Stomach (tissue), 4 donors: ENCODE measurements at regions not wholly inside any gene's neighbourhood (a gene's known extent, or its start where the extent isn't known, plus 50 kb on each side); places are given as distances from the start of the nearest gene placed in this dataset.

Experiments
- CTCF ChIP-seq, 7 experiments: fragments of 450-650 bp in 4 of 7; fragments of 200-600 bp in 3 of 7; sonication (generic) in 3 of 7; IDR thresholded peaks; one replicate each; pipeline ENCODE4 v1.5.1; 2016 to 2019; ENCODE audit warnings: antibody characterized with exemption in 7 of 7, control low read depth in 2 of 7, mild to moderate bottlenecking in 1 of 7
- EP300 ChIP-seq: sonication (generic); formaldehyde crosslinking; IDR thresholded peaks from one replicate; pipeline ENCODE4 v1.6.1; 2017; ENCODE audit warnings: antibody characterized with exemption
- POLR2A ChIP-seq, 4 donors: fragments of 450-650 bp; IDR thresholded peaks; one replicate each; pipeline ENCODE4 v1.6.1; 2016; ENCODE audit warnings: antibody characterized with exemption in 4 of 4, control low read depth in 2 of 4, mild to moderate bottlenecking in 1 of 4, moderate library complexity in 1 of 4

- TF ChIP-seq CTCF (IDR thresholded peaks at IDR 0.05) (no peak), POLR2A (IDR thresholded peaks at IDR 0.05) (no peak), EP300 (no peak)
Observed at GRCh38 chr4:180564448-180564847, 1678.8 kb upstream of the TENM3 start.
